ENCODE measurements at regions not wholly inside any gene's neighbourhood (a gene's known extent, or its start where the extent isn't known, plus 50 kb on each side); places are given as distances from the start of the nearest gene placed in this dataset.

DNA sequence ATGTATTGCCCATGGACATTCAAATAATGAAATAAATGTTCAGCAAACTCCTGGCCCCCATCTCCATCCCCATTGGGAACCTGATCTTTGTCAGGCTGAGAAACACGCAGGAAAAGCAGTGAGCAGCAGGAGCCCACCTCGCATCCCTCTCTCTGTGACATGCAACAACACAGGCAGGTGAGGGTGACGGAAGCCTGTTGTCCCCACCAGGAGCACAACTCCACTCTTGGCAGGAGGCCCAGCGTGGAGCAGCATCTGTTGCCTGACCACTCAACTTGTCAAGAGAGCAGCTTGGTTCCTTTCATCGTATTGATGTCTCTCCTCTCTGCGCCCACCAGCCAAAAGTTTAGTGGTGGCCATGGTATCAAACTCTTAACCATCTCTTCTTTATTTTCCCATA is 586.9 kb upstream of the ARID1B start:
- H3K27me3 ChIP-seq (ENCODE audit: control insufficient read depth, insufficient read depth, low read length), result no peaks in the 10 kb centered on the region
- H3K36me3 ChIP-seq (ENCODE audit: control insufficient read depth, insufficient read depth, low read length), result no peaks in the 10 kb centered on the region
- POLR2A ChIA-PET, result no interaction called here
- CTCF ChIA-PET, result no interaction called here
- TF ChIP-seq, protein P1, sequence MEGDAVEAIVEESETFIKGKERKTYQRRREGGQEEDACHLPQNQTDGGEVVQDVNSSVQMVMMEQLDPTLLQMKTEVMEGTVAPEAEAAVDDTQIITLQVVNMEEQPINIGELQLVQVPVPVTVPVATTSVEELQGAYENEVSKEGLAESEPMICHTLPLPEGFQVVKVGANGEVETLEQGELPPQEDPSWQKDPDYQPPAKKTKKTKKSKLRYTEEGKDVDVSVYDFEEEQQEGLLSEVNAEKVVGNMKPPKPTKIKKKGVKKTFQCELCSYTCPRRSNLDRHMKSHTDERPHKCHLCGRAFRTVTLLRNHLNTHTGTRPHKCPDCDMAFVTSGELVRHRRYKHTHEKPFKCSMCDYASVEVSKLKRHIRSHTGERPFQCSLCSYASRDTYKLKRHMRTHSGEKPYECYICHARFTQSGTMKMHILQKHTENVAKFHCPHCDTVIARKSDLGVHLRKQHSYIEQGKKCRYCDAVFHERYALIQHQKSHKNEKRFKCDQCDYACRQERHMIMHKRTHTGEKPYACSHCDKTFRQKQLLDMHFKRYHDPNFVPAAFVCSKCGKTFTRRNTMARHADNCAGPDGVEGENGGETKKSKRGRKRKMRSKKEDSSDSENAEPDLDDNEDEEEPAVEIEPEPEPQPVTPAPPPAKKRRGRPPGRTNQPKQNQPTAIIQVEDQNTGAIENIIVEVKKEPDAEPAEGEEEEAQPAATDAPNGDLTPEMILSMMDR (IDR thresholded peaks at IDR 0.05; ENCODE audit: insufficient read depth, low read depth, low read length), result no peak
- no peak overlapping the region for H3K4me3 ChIP-seq (ENCODE audit: low read depth, low read length)
- DNase-seq (ENCODE audit: low read depth), result no peak

DNA sequence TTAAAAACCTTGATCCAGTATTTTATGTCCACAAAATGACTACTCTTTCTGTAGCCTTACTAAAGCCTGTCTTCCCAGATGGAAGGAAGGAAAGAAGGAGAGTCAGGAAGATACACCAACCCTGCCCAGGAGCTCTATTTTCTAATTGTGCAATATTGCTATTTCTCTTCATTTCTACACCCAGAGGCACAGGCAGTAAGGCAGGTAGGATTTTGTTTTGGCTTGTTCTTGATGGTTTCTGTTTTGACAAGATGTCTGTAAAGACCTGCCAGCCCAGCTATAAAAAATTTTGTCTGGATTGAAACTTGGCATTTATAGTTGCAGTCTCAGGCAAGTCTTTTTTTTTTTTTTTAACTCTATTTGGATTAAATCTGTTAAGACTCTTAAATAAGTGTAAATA is 587.5 kb upstream of the ARID1B start:
- Histone ChIP-seq H3K27me3 (ENCODE audit: control insufficient read depth, insufficient read depth, low read length) (no peaks in the 10 kb centered on the region), H3K36me3 (ENCODE audit: control insufficient read depth, insufficient read depth, low read length) (no peaks in the 10 kb centered on the region), H3K4me3 (ENCODE audit: low read depth, low read length) (no peak overlapping the region)
- no peak for DNase-seq (ENCODE audit: low read depth)
- ChIA-PET CTCF (interaction anchor here (0.6 kb wide), 1 partner anchor 276 kb away, joined by 3 read pairs; no protein-coding TSS in a partner anchor), POLR2A (no interaction called here)
- TF ChIP-seq, protein P1 (IDR thresholded peaks at IDR 0.05; ENCODE audit: insufficient read depth, low read depth, low read length), result no peak

DNA sequence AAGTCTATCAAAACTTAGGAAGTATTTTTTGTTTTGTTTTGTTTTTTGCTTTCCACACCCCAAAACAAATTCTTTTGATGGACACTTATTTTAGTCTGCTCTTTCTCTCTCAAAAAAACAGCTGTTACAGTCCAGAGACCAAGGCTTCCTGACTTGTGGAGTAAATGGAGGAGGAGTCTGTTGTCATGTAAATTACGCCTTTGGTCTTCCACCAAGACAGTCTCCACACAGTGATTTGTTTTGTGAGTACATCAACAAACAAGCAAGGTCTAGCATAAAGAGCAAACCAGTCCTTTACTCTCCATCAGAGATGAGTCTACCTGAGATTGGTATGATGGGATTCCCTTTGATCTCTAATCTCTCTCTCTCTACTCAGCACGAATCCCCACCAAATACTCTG is 588.0 kb upstream of the ARID1B start:
- ChIA-PET POLR2A (no interaction called here), CTCF (interaction anchor here (0.6 kb wide), 1 partner anchor 277 kb away, joined by 3 read pairs; no protein-coding TSS in a partner anchor)
- TF ChIP-seq, protein P1 (IDR thresholded peaks at IDR 0.05; ENCODE audit: insufficient read depth, low read depth, low read length), result no peak
- DNase-seq (ENCODE audit: low read depth), result no peak
- Histone ChIP-seq H3K27me3 (ENCODE audit: control insufficient read depth, insufficient read depth, low read length) (no peaks in the 10 kb centered on the region), H3K4me3 (ENCODE audit: low read depth, low read length) (no peak overlapping the region), H3K36me3 (ENCODE audit: control insufficient read depth, insufficient read depth, low read length) (no peaks in the 10 kb centered on the region)

DNA sequence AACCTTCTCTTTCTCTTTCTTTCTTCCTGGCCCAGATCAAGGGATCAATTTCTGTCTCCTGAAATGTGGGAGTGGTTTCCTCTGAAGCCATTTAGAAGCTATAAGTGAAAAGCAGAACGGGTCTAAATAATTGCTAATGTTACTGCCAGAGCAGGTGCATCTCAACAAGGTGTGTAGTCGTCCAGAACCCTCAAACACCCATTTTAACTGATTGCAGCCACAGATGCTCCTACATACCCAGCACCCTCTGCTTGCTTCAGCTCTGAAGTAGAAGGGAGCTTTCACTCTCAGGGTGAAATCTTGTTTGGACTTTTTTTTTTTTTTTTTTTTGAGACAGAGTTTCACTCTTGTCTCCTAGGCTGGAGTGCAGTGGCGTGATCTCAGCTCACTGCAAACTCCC is 592.1 kb upstream of the ARID1B start:
- CTCF ChIA-PET, result interaction anchor here (0.7 kb wide), 1 partner anchor 739 kb away, joined by 3 read pairs; no protein-coding TSS in a partner anchor

DNA sequence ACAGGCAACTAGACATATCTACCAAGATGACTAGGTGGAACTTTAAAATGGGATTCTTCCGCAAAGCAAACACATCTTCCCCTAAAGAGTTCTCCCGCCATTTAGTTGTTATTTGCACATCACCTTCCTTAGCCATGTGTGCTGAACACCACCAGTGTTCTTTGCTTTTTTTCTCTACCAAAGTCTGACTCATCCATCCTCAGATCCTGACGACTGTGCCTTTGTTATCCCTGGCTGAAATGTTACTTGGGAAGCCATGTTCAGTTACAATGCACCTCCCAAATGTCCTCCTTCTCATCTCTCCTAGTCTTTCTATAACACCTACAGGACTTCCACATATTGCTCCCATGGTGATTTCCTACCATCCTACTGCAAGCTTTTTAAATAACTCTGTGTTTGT is 593.5 kb upstream of the ARID1B start:
- TF ChIP-seq, protein P1 (IDR thresholded peaks at IDR 0.05; ENCODE audit: insufficient read depth, low read depth, low read length), result no peak
- H3K4me3 ChIP-seq (ENCODE audit: low read depth, low read length), result no peak overlapping the region
- ChIA-PET CTCF (no interaction called here), POLR2A (no interaction called here)
- H3K36me3 ChIP-seq (ENCODE audit: control insufficient read depth, insufficient read depth, low read length), result no peaks in the 10 kb centered on the region
- H3K27me3 ChIP-seq (ENCODE audit: control insufficient read depth, insufficient read depth, low read length), result no peaks in the 10 kb centered on the region
- DNase-seq (ENCODE audit: low read depth), result no peak

More for the DNA sequence above, 592.1 kb upstream of the ARID1B start:
- no peaks in the 10 kb centered on the region for H3K36me3 ChIP-seq (ENCODE audit: control insufficient read depth, insufficient read depth, low read length)
- H3K27me3 ChIP-seq (ENCODE audit: control insufficient read depth, insufficient read depth, low read length), result no peaks in the 10 kb centered on the region
- DNase-seq (ENCODE audit: low read depth), result no peak
- TF ChIP-seq, protein P1 (IDR thresholded peaks at IDR 0.05; ENCODE audit: insufficient read depth, low read depth, low read length), result no peak
- POLR2A ChIA-PET, result no interaction called here
- no peak overlapping the region for H3K4me3 ChIP-seq (ENCODE audit: low read depth, low read length)
